ENCODE measurements at regions not wholly inside any gene's neighbourhood (a gene's known extent, or its start where the extent isn't known, plus 50 kb on each side); places are given as distances from the start of the nearest gene placed in this dataset.
"Not testable (repeated sequence)": the region's sequence is repeated elsewhere in the genome, so short reads cannot be mapped to it uniquely, and the experiment has no call there.

- DNase-seq: no peak
Observed at GRCh38 chr19:29006057-29006735, 206.8 kb downstream of the UQCRFS1 start.

GRCh38 chr19:29004796-29005195 lies 208.2 kb downstream of the UQCRFS1 start:
- DNase-seq: no peak

- DNase-seq: no peak
Observed at GRCh38 chr19:29003641-29004409, 209.1 kb downstream of the UQCRFS1 start.

- no peak for DNase-seq
Observed at GRCh38 chr19:29002336-29002735, 210.6 kb downstream of the UQCRFS1 start.

- no peak for DNase-seq
Observed at GRCh38 chr19:29001597-29002245, 211.2 kb downstream of the UQCRFS1 start.

- DNase-seq: no peak
Observed at GRCh38 chr19:29001141-29001581, 211.8 kb downstream of the UQCRFS1 start.

- no peak for DNase-seq
Observed at GRCh38 chr19:28999724-29000433, 213.1 kb downstream of the UQCRFS1 start.

GRCh38 chr19:28998974-28999373 lies 214.0 kb downstream of the UQCRFS1 start:
- no peak for DNase-seq

GRCh38 chr19:28997866-28998265 lies 215.1 kb downstream of the UQCRFS1 start:
- not testable (repeated sequence) for DNase-seq

- no peak for DNase-seq
Observed at GRCh38 chr19:28990522-28990921, 222.4 kb downstream of the UQCRFS1 start.

GRCh38 chr19:28989739-28990138 lies 223.2 kb downstream of the UQCRFS1 start:
- no peak for DNase-seq

GRCh38 chr19:28988066-28988465 lies 224.9 kb downstream of the UQCRFS1 start:
- DNase-seq: no peak

- no peak for DNase-seq
Observed at GRCh38 chr19:28987177-28987576, 225.8 kb downstream of the UQCRFS1 start.

- no peak for DNase-seq
Observed at GRCh38 chr19:28985201-28985600, 227.8 kb downstream of the UQCRFS1 start.

GRCh38 chr19:28984315-28984714 lies 228.6 kb downstream of the UQCRFS1 start:
- DNase-seq: no peak

- DNase-seq: no peak
Observed at GRCh38 chr19:28983430-28983829, 229.5 kb downstream of the UQCRFS1 start.

- no peak for DNase-seq
Observed at GRCh38 chr19:28981994-28982393, 231.0 kb downstream of the UQCRFS1 start.

- DNase-seq: no peak
Observed at GRCh38 chr19:28981518-28981917, 231.4 kb downstream of the UQCRFS1 start.

- DNase-seq: no peak
Observed at GRCh38 chr19:28980236-28980868, 232.6 kb downstream of the UQCRFS1 start.

GRCh38 chr19:28977826-28978225 lies 235.1 kb downstream of the UQCRFS1 start:
- no peak for DNase-seq

- no peak for DNase-seq
Observed at GRCh38 chr19:28972058-28972852, 240.7 kb downstream of the UQCRFS1 start.

- DNase-seq: no peak
Observed at GRCh38 chr19:28971513-28971912, 241.4 kb downstream of the UQCRFS1 start.
